ENCODE measurements at regions not wholly inside any gene's neighbourhood (a gene's known extent, or its start where the extent isn't known, plus 50 kb on each side); places are given as distances from the start of the nearest gene placed in this dataset.

DNA sequence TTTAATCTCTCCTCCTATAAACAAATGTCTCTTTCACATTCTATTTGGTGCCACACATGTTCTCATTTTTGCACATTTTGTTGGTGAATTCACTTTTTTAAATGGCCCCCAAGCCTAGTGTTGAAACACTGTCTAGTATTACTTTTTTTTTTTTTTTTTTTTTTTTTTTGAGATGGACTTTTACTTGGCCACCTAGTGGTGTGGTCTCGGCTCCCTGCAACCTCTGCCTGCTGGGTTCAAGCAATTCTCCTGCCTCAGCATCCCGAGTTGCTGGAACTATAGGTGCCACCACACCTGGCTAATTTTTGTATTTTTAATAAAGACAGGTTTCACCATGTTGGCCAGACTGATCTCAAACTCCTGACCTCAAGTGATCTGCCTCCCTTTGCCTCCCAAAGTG lies 273.8 kb upstream of the SLC14A2 start:
- TF ChIP-seq CTCF (conservative IDR thresholded peaks at IDR 0.05; ENCODE audit: low read depth, low read length), result no peak
- no peak for TF ChIP-seq EZH2 (IDR thresholded peaks at IDR 0.05; ENCODE audit: low read length, unreplicated experiment)
- TF ChIP-seq EZH2phosphoT487 (IDR thresholded peaks at IDR 0.05; ENCODE audit: borderline replicate concordance, low read length), result no peak

Data from PC-3 (cell line).